Activated CD4-positive, alpha-beta T cell treated with anti-CD3 and anti-CD28 coated beads, Interleukin-2, amount 50 U/mL, for 24 hours (primary cell): ENCODE measurements at regions not wholly inside any gene's neighbourhood (a gene's known extent, or its start where the extent isn't known, plus 50 kb on each side); places are given as distances from the start of the nearest gene placed in this dataset.

Experiments used
- DNase-seq, 2 donors: peaks; one replicate each; pipeline ENCODE4 v3.0.0-alpha.2; 2020; ENCODE audit warnings: low read depth in 1 of 2, low spot score in 1 of 2

DNA sequence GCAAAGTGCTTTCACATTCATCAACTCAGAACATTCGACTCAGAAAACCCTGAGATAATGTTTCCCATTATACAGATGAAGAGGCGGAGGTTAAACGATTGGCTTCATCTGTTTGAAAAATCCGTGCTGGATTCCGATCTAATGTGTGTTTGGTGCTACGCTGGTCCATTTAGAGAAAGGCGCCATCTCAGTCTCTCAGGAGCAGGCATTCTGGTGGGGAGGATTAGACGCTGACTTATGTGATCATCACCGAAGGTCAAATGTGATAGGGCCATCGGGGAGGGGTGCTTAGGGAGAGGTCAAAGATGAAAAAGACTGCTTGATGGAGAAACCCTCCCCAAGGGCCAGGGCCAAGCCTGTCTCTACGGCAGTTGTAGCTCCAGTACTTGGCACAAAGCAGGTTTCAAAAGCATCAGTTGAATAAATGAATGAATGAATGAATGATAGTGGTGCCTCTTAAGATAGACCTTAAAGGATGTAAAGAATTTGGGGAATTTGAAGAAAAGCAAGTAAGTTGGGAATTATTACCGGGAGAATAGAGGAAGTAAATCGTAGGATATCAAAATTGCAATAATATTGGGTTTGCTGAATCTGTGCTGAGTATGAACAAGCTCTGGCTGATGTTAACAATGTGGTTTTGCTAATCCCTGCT, 160.6 kb upstream of the SHB start:
- DNase-seq = no peak

DNA sequence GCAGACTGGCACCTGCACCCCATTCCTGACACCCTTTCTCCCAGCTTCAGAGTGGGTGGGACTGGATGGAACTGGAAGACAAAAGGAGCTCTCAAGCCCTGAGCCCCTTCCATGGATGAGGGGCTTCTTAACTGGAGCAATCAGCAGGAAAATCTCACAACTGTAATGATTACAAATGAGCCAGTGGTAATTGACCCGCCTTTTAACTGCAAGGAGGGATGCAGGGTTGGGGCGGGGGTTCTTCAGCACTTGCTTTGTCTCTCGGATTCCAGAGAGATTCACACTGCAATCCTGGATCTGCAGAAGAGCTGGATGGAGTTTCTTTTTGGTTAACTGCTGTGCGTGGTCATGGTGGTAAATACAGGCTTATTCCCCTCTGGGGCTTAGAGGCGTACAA, 160.1 kb upstream of the SHB start:
- no peak for DNase-seq

DNA sequence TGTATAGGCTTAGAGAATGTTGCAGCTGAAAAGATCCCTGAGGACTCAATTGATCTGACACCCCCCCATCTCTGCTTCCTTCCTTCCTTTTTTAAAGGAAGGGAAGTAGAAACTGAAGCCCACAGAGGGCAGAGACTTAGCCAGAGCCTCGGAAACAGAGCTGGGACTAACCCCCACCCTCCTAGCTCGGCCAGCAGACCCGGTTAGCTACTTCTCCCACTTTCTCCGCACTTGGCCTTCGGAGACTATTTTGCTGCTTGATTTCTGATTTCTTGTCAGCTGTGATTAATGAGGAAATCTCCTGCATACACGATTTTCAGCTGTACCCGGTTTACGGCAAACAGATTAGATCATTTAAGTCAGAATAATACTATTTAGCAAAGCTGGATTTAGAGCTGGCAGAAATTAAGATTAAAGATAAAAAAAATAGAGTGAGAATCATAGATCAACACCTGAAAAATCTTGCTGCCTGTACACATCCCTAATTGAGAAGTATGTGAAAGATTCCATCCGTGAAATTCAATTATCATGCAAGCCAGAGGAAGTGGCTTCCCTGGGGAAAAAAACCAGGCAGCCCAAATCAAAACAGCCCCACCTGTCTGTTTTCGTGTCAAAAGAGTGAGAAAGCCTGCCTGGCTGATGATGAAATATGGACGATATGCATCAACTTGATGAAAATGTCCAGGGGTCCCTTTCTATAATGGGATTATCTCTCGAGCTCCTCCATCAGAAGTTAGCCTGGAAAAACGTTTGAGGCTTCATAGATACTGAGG, 159.5 kb upstream of the SHB start:
- DNase-seq = no peak

DNA sequence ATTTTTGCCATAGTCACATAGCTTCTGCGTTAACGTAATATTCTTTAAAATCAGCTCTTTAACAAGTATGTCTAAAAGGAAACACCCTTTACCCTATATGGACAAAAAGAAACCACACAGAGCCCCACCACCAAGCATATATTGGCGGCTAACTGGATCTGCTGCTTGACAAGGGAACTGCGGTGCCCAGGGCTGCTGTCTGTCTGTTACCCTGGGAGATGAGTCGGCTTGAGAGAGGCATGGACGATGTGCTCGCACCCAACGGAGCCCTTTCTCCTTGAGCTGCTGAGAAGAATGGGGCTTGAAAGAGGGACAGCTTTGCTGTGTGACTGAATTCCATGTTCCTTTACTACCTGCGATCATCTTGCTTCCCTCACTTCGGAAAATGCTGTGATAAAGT, 158.6 kb upstream of the SHB start:
- DNase-seq = no peak

DNA sequence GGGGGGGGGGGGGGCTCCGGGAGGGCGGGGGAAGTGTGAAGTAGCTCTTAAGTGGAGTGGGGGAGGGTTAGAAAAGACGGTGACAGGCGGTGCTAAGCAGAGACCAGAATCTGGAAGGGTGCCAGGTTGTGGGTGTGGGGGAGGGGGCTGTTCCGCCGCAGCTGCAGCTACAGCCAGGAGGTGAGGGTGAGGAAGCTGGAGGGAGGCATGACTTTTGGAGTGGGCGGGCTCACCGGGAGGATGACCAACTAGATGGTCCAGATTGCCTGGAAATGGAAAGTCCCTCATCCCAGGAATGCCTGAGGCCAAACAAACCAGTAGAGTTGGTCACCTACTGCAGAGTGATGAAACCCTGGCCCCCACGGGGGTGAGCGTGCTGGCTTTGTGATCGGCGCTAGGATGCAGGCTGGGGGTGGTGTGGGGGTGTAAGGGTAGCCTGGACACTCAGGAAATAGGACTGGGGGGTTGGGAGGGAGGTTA, 158.1 kb upstream of the SHB start:
- DNase-seq = peak; percentile 1 to 56

DNA sequence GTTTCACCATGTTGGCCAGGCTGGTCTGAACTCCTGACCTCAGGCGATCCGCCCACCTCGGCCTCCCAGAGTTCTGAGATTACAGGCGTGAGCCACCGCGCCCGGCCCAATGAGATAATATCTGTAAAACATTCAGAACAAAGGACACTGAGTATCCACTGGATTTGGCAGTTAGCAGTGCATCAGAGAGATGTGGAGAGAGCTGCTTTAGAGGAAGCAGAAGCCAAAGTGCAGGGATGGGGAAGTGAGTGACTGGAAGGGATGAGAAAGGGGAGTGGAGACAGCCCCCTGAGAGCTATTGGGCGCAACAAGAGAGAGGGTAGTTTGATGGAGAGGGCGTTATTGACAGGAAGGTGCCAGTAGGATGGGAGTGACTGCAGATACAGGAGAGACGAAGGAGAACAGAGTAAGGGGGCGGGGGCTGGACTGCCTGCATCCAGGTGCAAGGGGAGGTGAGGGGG, 157.5 kb upstream of the SHB start:
- no peak for DNase-seq

DNA sequence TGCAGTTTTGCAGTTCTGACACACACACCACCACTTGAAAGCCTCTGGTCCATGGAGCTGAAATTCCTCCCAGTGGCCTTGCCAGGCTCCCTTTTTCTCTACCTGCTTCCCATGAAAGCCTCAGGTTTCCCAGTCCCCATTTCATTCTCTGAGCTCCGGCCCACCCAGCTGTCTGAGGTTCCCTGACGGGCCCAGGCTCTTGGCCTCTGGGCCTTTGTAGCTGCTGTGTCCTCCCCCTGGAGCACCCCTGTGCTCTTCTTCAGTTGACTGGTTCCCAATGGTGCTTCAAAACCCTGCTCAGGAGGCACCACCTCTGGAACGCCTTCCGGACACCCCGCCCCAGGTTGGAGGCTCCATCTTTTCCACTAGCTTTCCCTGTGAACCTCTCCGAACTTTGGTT, 155.9 kb upstream of the SHB start:
- no peak for DNase-seq

DNA sequence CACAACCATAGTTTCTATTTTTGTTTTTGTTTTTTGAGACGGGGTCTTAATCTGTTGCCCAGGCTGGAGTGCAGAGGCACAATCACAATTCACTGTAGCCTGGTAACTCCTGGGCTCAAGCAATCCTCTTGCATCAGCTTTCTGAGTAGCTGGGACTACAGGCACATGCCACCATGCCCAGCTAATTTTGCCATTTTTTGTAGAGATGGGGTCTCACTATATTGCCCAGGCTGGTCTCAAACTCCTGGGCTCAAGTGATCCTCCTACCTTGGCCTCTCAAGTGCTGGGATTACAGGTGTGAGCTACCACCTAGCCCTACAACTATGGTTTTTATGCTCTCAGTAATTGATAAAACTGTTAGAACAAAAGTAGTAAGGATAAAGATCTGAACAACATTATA, 147.5 kb upstream of the SHB start:
- no peak for DNase-seq

DNA sequence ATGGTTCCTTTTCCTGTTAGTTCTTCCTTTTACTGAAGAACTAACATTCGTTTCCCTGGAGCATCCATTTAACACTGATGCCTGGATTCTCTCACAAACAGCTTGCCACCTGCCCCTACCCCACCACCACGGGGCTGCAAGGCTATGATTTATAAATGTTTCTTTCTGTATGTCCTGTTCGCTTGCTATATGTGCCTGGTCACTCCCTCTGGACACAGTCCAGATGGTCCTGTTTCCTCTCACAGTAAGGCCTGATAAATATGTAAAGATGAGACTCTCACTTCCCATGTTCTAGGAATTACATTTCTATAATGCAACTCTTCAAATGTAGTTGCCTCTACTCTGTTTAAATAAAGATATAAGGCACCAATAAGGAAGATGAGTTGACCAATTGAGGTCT, 146.4 kb upstream of the SHB start:
- DNase-seq = no peak

DNA sequence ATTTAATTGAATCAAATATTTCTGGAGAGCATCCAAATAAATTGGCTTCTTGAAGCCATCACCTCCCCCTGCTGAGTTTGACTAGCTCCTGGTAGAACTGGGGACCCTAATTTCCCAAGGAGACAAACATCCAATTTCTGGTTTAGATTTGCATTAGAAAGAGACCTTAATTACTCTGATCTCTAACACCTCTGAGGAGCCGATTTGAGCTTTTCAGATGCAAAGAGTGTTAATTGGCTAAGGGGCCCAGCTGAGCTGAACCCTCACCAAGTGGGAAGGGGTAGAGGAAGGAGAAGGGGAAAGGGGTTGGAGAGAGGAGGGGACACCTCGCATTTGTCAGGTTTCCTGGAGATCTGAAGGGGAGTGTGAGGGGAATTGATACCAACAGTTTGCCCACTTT, 145.4 kb upstream of the SHB start:
- DNase-seq = no peak

DNA sequence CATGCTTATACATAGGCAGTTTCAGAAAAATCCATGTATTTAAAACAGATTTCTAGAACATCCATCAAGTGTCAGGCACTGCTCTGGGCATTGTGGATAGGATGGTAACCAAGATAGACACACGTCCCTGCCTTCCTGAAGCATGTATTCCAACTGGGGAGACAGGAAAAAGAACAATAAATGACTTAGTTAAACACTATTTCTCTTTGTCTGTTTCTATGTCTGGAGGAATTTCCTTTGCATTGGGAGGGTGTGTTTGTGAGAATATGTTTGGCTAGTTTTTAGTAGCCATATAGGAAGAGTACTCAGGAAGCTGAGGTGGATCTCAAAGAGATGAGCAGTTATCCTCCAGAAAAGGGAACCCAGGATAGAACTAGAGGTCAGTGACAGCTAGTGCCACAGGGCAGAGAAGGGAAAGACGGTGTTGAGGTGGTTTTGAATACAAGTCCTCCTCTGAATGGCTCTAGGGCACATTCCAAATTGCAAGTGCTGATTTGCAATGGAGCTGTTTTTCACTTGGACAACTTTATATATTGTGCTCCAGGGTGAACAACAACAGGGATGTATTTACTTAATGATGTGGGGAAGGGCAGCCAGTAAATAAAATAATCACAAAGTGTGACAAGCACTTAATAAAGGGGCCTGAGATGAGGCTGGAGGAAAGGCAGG, 144.7 kb upstream of the SHB start:
- DNase-seq = no peak

DNA sequence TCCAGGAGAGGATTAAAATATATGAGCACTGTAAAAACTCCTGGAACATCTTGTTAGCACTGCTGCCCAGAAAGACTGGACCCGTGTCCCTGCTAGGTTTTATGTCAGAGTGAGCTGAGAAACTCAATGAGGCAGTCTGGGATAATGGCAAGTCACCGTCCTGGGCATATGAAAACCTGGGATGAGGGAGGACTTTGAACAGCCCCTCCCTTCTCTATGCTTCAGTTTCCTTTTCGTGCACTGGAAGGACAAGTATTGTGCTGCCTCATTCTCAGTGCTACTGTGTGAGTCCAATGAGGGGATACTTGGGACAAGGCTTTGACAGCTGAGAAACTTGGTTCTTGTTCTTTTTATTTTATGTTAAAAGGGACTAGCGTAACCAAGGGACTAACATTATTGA, 143.0 kb upstream of the SHB start:
- no peak for DNase-seq

DNA sequence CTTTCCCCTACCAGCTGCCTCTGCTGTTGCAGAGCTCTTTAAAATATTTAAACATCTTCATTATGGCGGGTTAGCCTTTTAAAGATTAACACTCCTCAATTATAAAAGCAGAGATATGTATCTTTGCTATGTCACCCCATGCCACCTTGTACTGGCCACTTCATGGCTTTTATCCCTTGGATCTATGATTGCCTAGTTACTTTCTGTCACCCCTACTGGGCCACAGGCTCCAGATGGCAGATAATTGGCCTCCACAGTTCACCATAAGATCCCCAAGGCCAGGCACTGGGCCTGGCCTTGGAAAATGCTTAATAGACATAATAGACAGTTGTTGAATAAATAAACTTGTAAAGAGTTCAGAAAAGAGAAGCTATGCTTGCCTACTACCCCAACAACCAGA, 142.0 kb upstream of the SHB start:
- DNase-seq = no peak

DNA sequence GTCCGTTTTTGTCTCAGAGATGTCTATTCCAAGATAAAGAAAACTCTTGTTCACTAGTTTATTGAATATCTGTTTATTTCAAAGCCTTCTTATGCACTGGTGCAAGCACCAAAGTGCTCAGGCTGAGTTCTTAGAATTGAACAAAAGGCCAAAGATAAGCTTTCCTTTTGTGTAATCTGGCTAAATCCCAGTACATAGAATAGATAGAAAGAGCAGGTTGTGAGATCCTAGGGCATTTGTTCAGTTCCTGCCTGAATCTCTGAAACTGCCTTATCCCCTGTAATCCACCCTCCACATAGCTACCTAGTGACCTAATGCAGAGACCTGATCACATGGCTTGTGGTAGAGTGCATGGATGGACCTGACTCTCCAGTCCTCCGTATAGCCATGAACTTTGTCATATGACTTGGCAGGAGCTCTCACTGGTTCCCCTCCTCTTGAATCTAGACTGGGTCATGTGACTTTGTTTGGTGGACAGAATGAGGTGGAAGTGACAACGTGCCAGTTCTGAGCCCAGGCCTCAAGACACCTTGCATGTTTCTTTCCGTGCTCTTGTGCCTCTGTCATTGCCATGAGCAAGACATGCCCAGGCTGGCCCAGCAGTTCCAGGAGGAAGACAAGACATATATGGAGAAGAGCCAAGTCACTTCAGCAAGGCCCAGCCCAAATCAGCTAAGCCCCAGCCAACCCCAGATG, 139.3 kb upstream of the SHB start:
- no peak for DNase-seq

DNA sequence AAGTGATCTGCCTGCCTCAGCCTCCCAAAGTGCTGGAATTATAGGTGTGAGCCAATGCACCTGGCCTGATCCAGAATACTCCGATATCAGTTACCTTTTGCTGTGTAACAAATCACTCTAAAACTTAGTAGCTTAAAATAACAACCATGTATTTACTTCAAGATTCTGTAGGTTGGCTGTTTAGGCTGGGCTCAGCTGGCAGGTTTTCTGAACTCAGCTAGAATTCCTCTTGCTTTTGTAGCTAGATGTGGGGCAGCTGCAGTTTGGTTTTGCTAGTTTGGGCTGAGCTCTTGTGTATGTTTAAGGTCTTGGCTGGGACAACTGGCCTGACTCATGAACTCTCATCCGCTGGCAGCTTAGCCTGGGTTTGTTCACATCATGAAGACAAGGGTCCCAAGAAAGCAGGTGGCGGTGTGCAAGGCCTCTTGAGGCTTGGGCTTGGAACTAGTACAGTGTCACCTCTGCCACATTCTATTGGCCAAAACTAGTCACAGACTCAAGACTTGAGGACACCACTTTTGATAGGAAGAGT, 138.3 kb upstream of the SHB start:
- no peak for DNase-seq

DNA sequence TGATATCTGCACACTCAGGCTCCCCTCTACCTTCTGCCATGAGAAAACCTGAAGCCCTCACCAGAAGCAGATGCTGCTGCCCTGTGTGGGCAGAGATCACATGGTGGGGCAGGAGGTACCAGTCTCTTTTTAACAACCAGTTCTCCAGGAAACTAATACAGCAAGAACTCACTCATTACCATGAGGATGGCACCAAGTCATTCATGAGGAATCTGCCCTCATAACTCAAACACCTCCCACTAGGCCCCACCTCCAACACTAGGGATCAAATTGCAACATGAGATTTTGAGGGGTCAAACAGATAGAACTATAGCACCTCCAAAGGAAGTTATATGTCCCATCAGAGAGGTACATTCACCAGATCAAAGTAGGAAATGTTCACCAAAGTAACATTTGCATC, 136.3 kb upstream of the SHB start:
- DNase-seq = no peak

DNA sequence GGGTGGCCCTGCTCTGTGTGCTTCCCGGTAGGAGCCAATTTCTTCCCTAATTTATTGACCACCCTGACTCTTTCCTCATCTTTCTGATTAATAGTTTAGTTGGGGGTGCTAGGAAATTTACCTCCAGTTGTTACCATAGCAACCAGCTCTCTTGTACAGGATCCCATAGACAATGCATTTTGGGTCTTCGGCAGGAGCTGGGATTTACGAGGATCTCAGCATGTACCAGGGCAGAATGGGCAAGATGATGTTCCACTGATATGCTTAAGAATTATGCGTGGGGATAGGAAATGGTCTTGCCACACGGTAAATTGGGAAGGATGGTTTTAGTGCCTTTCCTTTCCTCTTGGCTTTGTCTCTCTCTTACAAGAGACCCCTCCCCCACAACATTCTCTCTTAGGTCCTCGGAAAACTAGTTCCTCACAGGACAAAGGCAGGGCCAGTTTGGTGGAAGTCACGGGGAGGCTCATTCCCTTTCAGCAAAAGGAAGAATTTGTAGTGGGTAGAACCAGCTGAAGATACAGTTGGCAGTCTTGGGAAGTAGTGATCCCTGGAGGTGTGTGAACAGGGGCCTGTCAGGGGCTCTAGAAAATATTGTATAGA, 133.4 kb upstream of the SHB start:
- no peak for DNase-seq

DNA sequence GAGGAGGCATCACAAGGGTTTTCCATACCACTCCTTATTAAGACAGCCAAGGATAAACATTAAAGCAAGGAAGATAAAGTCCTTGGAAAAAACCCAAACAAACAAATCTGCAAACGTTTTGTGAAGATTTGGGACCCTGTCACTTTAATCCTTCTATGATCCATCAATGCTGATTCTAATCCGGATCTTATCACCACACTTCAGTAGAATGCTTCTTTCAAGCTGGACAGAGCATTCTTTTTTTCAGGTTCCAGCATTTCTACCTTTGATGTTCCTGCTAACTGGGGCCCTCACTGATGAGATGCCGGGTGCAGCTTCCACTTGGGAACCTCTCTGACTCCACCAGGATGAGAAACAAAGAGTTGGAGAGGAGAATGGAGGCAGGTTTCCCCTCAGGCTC, 132.8 kb upstream of the SHB start:
- no peak for DNase-seq

DNA sequence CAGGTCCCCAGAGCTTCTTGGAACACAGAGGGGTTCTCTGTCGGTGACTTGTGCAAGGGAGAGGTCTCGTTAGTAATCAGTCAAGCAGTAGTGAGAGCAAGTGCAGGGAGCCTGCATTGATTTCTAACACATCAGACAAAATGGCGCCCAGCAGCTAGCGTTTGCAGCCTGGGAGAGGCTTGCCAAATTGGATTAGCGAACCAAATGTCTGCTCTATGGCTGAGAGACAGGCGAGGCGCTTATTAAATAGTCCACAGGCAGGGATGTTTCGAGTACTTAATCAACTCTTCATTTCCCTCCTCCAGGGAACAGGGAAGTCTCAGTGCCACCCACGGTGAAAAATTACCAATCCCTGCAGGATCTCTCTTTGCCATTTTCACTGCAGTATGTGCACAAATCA, 131.4 kb upstream of the SHB start:
- no peak for DNase-seq

DNA sequence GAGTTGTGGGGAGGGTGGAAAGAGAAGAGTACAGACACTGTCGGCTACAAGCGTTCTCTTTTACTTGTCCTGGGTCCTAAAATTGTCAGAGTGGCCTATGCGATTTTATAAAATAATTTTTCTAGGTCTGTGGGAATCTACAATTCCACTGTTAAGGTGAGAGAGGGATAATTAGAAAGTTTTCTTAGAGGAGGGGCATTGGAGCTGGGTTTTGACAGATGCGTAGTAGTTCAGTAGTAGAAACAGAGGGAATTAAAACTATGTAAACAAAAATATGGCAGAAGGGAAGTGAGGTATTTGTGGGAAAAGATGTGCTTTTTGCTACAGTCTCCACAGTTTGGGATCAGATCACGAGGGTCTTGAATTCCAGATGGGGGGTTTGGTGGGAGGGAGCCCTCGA, 129.1 kb upstream of the SHB start:
- DNase-seq = no peak

DNA sequence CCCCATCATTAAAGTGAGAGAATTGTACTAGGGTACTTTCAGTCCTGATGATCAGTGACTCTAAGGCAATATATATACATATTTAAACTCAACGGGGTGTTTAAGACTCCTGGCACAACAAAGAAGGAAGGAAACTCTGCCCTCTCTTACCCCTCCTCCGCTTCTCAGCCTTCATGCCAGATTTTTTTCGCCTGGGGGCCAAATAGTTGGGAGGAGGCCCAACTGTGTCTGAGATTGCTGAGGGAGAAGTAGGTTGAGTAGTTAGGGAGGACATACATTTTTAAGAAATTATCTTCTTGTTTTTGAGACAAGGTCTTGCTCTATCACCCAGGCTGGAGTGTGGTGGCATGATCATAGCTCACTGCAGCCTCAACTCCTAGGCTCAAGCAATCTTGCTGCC, 127.7 kb upstream of the SHB start:
- no peak for DNase-seq
